Lower leg skin (tissue), 3 donors: ENCODE measurements at regions not wholly inside any gene's neighbourhood (a gene's known extent, or its start where the extent isn't known, plus 50 kb on each side); places are given as distances from the start of the nearest gene placed in this dataset.

ENCODE experiments used
- CTCF ChIP-seq, 3 donors: fragments of 450-650 bp; IDR thresholded peaks; one replicate each; pipeline ENCODE4 v1.5.1; 2016; ENCODE audit warnings: antibody characterized with exemption in 3 of 3, mild to moderate bottlenecking in 3 of 3, moderate library complexity in 2 of 3
- POLR2A ChIP-seq, 2 donors: fragments of 450-650 bp; IDR thresholded peaks; one replicate each; pipeline ENCODE4 v1.6.1; 2016 to 2017; ENCODE audit warnings: antibody characterized with exemption in 2 of 2, mild to moderate bottlenecking in 1 of 2, moderate library complexity in 1 of 2

DNA sequence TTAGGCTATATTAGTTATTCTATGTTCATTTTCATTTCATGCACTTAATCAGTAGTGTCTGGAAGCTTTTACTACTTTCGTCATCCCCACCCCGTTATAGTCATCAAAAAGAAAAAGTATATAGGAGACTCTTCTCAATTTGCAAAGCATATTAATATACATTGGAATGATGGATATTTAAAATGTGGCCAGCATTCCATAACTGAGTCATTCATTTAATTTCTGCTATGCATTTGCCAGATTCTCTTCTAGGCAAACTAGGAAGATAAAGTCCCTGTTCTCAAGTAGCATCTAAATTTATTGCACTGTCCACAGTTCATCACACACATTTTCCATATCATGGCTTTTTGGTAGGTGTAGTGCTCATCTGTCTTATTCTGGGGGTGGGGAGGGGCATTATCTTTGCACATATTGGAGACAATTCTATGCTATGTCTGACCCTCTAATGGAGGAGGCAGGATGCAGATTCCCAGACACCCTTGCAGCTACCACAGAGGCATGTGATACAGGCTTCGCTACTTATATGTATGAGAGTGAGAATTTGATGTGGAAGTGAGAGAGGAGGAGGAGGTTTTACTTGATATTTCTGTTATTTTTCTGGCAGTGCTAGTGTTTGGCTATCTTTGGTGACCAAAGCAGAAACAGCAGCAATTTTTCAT lies 125.8 kb downstream of the CTH start:
- TF ChIP-seq CTCF (IDR thresholded peaks at IDR 0.05) (no peak), POLR2A (IDR thresholded peaks at IDR 0.05) (no peak)
